ENCODE measurements at regions not wholly inside any gene's neighbourhood (a gene's known extent, or its start where the extent isn't known, plus 50 kb on each side); places are given as distances from the start of the nearest gene placed in this dataset.

- TF ChIP-seq CTCF (optimal IDR thresholded peaks at IDR 0.05 in 1 of 3, IDR thresholded peaks at IDR 0.05 in 1 of 3, conservative IDR thresholded peaks at IDR 0.05 in 1 of 3; ENCODE audit: extremely low read depth in 1 of 3, insufficient read depth in 2 of 3, low read length in 3 of 3): no peak
- TF ChIP-seq EZH2 (IDR thresholded peaks at IDR 0.05; ENCODE audit: low read length): no peak
- Histone ChIP-seq H3K9ac (ENCODE audit: control insufficient read depth, extremely low read depth, insufficient read depth, low read length) (no peak overlapping the region), H2AFZ (ENCODE audit: control insufficient read depth, low read length) (no peak overlapping the region), H3K9me1 (ENCODE audit: control insufficient read depth, extremely low read depth, insufficient read depth, low read length) (no peaks in the 10 kb centered on the region), H4K20me1 (ENCODE audit: control insufficient read depth, extremely low read depth, insufficient read depth, low read length) (no peaks in the 10 kb centered on the region), H3K79me2 (ENCODE audit: control insufficient read depth, insufficient read depth, low read length) (no peaks in the 10 kb centered on the region), H3K27ac (ENCODE audit: control insufficient read depth, insufficient read depth, low read length) (no peak overlapping the region), H3K27me3 (ENCODE audit: control insufficient read depth, extremely low read depth, insufficient read depth, low read length) (no peaks in the 10 kb centered on the region), H3K4me3 (ENCODE audit: control insufficient read depth in 2 of 3, extremely low read depth in 1 of 3, insufficient read depth in 2 of 3, low read depth in 1 of 3, low read length in 3 of 3) (no peak overlapping the region), H3K9me3 (ENCODE audit: control insufficient read depth, low read depth, low read length) (no peaks in the 10 kb centered on the region), H3K4me1 (ENCODE audit: control insufficient read depth, extremely low read depth, insufficient read depth, low read length) (no peaks in the 10 kb centered on the region), H3K4me2 (ENCODE audit: control insufficient read depth, extremely low read depth, insufficient read depth, low read depth, low read length) (no peak overlapping the region), H3K36me3 (ENCODE audit: control insufficient read depth in 2 of 2, extremely low read depth in 1 of 2, insufficient read depth in 2 of 2, low read length in 2 of 2) (no peaks in the 10 kb centered on the region)
- no peak for DNase-seq (ENCODE audit: low read depth, low spot score)
- dilution Hi-C loops (cut with MboI; ENCODE audit: extremely low pct_ligation_motif_present, low sequenced_read_pairs): no loop called here
- FAIRE-seq: no peak
These were observed 240.7 kb downstream of the NRIP1 start for GRCh38 chr21:14824126-14824525.

- Histone ChIP-seq H2AFZ (ENCODE audit: control insufficient read depth, low read length) (no peak overlapping the region), H3K4me3 (ENCODE audit: control insufficient read depth in 2 of 3, extremely low read depth in 1 of 3, insufficient read depth in 2 of 3, low read depth in 1 of 3, low read length in 3 of 3) (no peak overlapping the region), H3K27ac (ENCODE audit: control insufficient read depth, insufficient read depth, low read length) (no peak overlapping the region), H3K27me3 (ENCODE audit: control insufficient read depth, extremely low read depth, insufficient read depth, low read length) (no peaks in the 10 kb centered on the region), H3K36me3 (ENCODE audit: control insufficient read depth in 2 of 2, extremely low read depth in 1 of 2, insufficient read depth in 2 of 2, low read length in 2 of 2) (no peaks in the 10 kb centered on the region), H3K4me2 (ENCODE audit: control insufficient read depth, extremely low read depth, insufficient read depth, low read depth, low read length) (no peak overlapping the region), H3K9me1 (ENCODE audit: control insufficient read depth, extremely low read depth, insufficient read depth, low read length) (no peaks in the 10 kb centered on the region), H3K9me3 (ENCODE audit: control insufficient read depth, low read depth, low read length) (no peaks in the 10 kb centered on the region), H3K79me2 (ENCODE audit: control insufficient read depth, insufficient read depth, low read length) (no peaks in the 10 kb centered on the region), H4K20me1 (ENCODE audit: control insufficient read depth, extremely low read depth, insufficient read depth, low read length) (no peaks in the 10 kb centered on the region), H3K9ac (ENCODE audit: control insufficient read depth, extremely low read depth, insufficient read depth, low read length) (no peak overlapping the region), H3K4me1 (ENCODE audit: control insufficient read depth, extremely low read depth, insufficient read depth, low read length) (no peaks in the 10 kb centered on the region)
- no peak for FAIRE-seq
- TF ChIP-seq CTCF (optimal IDR thresholded peaks at IDR 0.05 in 1 of 3, IDR thresholded peaks at IDR 0.05 in 1 of 3, conservative IDR thresholded peaks at IDR 0.05 in 1 of 3; ENCODE audit: extremely low read depth in 1 of 3, insufficient read depth in 2 of 3, low read length in 3 of 3) (no peak), EZH2 (IDR thresholded peaks at IDR 0.05; ENCODE audit: low read length) (no peak)
- dilution Hi-C loops (cut with MboI; ENCODE audit: extremely low pct_ligation_motif_present, low sequenced_read_pairs): no loop called here
- DNase-seq (ENCODE audit: low read depth, low spot score): no peak
These were observed 247.5 kb downstream of the NRIP1 start for GRCh38 chr21:14817311-14817710.
